ENCODE measurements at regions not wholly inside any gene's neighbourhood (a gene's known extent, or its start where the extent isn't known, plus 50 kb on each side); places are given as distances from the start of the nearest gene placed in this dataset.

DNA sequence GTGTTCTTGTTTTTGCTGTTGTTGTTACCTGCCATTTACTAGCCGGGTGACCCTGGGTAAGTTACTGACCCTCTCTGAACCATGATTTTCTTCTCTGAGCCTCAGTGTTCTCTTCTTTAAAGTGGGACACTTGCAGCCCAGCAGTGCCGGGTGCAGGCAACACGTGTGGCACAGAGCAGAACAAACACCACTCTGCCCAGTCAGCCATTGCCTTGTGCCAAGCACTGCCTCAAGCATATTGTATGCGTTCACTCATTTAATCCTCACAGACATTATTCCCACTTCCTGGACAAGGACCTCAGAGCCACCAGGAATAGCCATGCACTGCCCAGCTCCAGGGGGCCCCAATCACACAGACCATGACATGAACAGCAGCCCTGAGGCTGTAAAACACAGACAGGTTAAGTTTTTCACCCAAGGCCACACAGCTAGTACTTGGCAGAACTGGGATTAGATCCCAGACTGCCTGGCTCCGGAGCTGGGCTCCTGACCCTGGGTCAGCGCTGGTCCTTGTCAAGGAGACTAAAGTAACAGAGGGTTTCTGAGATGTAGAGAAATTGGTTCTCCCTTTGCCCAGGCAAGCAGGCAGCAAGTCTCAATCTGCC is 74.0 kb upstream of the PTPN1 start:
- TF ChIP-seq, protein P1, sequence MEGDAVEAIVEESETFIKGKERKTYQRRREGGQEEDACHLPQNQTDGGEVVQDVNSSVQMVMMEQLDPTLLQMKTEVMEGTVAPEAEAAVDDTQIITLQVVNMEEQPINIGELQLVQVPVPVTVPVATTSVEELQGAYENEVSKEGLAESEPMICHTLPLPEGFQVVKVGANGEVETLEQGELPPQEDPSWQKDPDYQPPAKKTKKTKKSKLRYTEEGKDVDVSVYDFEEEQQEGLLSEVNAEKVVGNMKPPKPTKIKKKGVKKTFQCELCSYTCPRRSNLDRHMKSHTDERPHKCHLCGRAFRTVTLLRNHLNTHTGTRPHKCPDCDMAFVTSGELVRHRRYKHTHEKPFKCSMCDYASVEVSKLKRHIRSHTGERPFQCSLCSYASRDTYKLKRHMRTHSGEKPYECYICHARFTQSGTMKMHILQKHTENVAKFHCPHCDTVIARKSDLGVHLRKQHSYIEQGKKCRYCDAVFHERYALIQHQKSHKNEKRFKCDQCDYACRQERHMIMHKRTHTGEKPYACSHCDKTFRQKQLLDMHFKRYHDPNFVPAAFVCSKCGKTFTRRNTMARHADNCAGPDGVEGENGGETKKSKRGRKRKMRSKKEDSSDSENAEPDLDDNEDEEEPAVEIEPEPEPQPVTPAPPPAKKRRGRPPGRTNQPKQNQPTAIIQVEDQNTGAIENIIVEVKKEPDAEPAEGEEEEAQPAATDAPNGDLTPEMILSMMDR (IDR thresholded peaks at IDR 0.05; ENCODE audit: borderline replicate concordance, insufficient read depth, low read depth, low read length) = no peak
- H3K4me3 ChIP-seq (ENCODE audit: low read depth, low read length) = no peak overlapping the region

DNA sequence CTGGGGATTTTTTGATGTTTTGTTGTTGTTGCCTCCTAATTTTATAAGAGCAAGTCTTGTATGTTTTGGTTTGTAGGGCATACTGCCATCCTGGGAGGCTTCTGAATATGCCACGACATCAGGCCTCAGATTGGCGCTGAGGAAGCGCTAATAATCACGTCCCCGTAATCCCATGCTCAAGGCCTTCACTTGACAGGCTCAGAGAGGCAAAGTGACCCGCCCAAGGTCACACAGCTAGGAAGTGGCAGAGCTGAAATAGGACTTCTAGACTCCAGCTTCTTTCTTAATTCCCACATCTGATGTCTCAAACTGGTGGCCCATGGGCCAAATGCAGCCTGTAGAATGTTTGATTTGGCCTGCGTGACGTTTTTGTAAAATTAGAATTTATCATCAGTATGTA is 73.5 kb upstream of the PTPN1 start:
- no peak overlapping the region for H3K4me3 ChIP-seq (ENCODE audit: low read depth, low read length)
- TF ChIP-seq, protein P1 (IDR thresholded peaks at IDR 0.05; ENCODE audit: borderline replicate concordance, insufficient read depth, low read depth, low read length) = no peak

DNA sequence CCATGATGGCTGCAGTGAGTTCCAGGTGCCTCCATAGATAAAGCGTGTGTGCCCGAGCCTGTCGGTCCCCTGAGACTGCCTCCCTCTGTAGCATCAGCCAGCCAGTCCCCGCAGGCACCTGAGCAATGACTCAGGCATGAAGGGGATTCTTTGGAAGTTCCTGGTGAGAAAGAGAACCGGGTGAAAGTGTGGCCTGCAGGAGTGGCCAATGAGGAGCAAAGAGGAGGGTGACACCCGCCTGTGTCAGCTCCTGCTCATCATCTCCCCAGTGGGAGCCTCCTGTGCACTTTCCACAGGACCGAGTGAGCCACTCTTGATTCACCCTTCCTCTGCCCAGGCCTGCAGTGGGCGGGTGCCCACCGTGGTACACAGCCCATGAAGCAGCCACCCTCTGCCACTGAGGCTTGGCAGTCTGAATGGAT is 71.2 kb upstream of the PTPN1 start:
- no peak overlapping the region for H3K4me3 ChIP-seq (ENCODE audit: low read depth, low read length)
- TF ChIP-seq, protein P1 (IDR thresholded peaks at IDR 0.05; ENCODE audit: borderline replicate concordance, insufficient read depth, low read depth, low read length) = no peak

DNA sequence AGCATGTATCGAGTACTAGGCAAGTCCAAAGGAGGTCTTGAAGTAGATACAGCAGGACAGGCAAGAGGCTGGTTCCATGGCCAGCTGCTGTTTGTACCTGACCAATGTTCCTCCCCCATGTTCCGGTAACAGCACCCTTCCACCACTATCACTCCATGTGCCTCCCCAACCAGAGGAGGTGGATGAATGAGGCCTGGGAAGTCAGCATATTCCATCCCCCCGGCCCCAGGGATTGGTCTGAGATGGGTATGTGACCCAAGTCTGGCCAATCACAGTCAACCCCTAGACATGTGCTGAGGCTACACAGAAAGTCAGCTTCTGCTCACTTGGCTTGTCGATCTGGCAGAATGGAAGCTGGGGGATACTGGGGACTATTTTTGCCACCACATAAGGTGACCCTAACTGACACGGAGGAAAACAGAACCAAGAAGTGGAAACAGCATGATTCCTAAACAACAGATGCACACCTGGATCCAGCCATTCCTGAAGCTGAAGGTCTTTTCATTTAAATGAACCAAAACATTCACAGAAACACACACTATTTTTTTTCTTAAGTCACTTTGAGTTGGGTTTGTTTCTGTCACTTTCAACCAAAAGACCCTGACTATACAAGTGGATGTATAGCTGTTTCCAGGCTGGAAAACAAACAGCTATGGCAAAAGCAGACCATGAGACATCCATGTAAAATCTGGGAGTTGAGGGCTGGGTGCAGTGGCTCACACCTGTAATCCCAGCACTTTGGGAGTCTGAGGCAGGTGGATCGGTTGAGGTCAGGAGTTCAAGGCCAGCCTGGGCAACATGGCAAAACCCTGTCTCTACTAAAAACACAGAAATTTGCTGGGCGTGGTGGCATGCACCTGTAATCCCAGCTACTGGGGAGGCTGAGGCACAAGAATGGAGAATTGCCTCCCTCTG is 70.4 kb upstream of the PTPN1 start:
- H3K4me3 ChIP-seq (ENCODE audit: low read depth, low read length) = no peak overlapping the region

DNA sequence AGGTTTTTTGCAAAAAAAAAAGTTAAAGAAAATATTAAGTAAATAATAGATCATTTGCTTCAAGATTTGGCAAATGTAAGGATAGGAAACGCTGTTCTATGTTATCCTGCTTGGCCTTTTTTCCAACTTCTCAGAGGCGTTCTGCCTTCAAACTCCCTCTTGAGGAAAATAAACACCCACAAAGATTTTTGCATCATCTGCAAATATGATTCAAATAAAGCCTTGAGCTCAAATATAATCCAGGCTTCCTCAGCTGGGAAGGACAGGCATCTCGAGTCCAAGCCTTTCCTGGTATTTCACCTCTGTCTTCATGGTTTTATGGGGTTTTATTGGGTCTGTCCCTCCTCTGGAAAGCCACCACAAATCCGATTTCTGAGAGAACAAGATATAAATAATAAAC is 67.7 kb upstream of the PTPN1 start:
- TF ChIP-seq, protein P1 (IDR thresholded peaks at IDR 0.05; ENCODE audit: borderline replicate concordance, insufficient read depth, low read depth, low read length) = no peak
- H3K4me3 ChIP-seq (ENCODE audit: low read depth, low read length) = no peak overlapping the region

More for the DNA sequence above, 70.4 kb upstream of the PTPN1 start:
- TF ChIP-seq, protein P1 (IDR thresholded peaks at IDR 0.05; ENCODE audit: borderline replicate concordance, insufficient read depth, low read depth, low read length) = no peak

DNA sequence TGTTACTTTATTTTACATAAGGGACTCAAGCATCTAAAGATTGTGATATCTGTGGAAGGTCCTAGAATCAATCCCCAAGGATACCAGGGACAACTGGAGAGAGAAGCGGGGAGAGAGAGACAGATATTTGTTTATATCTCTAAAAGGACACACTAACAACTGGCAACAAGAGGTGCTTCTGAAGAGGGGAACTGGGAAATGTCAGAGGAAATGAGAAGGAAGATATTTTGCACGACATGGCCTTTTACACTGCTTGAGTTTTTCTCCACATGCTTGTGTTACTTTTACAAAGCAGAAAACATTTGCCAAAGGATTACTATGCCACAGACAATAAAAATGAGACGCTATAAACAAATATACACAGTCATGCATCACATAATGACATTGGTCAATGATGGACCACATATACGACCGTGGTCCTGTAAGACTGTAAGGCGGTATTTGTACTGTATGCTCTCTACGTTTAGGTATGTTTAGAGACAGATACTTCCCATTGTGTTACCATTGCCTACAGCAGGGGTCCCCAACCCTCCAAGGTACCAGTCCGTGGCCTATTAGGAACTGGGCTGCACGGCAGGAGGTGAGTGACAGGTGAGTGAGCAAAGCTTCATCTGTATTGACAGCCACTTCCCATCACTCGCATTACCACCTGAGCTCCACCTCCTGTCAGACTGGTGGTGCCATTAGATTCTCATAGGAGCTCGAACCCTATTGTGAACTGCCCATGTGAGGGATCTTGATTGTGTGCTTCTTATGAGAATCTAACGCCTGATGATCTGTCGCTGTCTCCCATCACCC is 64.6 kb upstream of the PTPN1 start:
- H3K4me3 ChIP-seq (ENCODE audit: low read depth, low read length) = no peak overlapping the region
- TF ChIP-seq, protein P1 (IDR thresholded peaks at IDR 0.05; ENCODE audit: borderline replicate concordance, insufficient read depth, low read depth, low read length) = no peak

All from GM12875 (cell line).